ENCODE measurements at regions not wholly inside any gene's neighbourhood (a gene's known extent, or its start where the extent isn't known, plus 50 kb on each side); places are given as distances from the start of the nearest gene placed in this dataset.
"Not testable (repeated sequence)": the region's sequence is repeated elsewhere in the genome, so short reads cannot be mapped to it uniquely, and the experiment has no call there.

DNA sequence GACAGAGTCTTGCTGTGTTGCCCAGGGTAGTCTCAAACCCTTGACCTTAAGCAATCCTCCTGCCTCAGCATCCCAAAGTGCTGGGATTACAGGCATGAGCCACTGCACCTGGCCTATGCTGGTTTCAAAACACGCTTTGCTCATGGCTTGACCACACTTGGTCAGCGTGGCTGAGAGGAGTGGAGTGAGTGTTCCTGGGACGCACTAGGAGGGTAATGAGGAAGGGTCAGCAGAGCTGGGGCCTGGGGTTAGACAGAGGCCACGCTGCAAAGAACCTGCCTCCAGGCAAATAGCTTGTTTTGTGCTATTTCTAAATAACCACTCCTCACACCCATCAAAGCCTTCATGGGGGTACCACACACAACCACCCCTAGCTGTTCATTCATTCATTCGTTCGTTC is 77.9 kb upstream of the TOX2 start:
- no peak for DNase-seq

DNA sequence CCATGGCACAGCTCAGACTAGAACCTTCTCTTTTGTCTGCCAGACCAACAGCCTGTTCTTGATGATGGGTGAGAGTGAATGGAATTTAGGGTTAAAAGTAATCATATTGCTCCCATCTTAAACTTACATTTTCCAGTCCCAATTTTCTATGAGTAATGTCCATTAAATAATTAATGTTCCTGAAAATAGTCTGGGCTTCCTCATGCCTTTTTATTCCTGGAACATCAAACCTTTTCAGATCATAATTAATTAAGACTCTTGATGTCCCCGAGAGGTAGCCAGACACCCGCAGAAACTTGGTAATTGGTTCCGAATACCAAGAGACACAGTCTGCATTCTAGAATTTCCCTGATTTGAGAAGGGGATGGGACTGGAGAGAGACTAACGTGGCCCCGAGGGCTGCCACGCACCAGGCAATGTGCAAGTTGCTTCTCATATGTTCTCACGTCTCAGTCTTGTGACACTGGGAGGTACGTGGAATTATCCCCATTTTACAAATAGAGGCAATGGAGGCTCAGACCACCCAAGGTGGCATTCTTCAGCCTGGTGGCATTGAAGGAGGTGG is 78.6 kb upstream of the TOX2 start:
- no peak for DNase-seq

DNA sequence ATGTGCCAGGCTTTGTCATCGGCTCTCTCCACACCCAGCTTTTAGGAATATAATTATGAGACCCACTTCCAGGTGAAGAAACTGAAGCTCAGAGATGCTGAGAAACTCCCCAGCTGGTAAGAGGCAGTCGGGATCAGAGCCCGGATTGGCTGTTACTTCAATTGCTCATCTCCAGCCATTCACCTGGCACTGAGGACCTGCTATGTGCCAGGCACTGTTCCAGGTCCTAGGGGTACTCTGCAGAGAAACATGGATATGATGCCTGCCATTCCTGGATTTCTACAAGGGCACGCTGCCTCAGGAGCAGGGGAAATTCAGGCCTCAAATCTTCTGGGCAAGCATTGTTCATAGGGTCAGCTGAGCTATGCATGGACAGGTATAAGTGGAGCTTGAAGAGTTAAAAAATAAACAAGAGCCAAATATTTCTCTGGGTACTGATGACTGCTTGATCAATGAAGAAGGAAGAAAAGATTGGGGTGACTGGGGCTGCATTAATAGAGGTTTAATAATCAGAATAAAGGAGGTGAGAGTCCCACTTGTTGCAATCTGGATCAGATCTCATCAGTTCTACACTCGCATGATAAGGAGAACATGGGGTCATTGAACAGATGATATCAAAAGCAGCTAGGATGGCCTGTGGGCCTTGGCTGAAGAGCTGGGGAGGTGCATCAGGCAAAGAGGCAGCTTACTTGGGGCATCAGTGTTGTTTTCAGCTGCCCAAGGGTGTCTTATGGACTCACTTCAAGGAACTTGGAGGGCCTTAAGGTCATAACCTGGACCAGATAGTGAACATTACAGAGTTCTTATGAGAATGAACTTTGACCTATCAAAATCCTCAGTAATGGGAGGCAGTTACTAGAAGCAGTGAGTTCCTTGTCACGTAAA is 80.9 kb upstream of the TOX2 start:
- no peak for DNase-seq

DNA sequence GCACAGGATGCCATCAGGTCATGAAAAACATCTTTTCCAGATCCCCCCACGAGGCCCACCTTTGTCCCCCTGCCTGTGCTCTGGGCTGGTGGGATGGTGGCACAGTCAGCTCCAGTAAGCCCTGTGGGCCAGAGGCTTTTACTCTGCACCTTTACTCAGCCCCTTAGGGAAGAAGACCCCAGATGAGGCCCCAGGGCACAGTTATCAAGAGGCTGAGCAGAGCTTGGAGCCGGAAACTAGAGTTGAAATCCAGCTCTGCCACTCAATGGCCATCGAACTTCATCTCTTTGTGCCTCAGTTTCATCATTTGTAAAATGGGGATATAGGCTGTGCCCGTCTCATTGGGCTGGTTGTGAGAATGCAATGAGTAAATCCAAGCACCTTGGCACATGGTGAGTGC is 81.7 kb upstream of the TOX2 start:
- DNase-seq = no peak

DNA sequence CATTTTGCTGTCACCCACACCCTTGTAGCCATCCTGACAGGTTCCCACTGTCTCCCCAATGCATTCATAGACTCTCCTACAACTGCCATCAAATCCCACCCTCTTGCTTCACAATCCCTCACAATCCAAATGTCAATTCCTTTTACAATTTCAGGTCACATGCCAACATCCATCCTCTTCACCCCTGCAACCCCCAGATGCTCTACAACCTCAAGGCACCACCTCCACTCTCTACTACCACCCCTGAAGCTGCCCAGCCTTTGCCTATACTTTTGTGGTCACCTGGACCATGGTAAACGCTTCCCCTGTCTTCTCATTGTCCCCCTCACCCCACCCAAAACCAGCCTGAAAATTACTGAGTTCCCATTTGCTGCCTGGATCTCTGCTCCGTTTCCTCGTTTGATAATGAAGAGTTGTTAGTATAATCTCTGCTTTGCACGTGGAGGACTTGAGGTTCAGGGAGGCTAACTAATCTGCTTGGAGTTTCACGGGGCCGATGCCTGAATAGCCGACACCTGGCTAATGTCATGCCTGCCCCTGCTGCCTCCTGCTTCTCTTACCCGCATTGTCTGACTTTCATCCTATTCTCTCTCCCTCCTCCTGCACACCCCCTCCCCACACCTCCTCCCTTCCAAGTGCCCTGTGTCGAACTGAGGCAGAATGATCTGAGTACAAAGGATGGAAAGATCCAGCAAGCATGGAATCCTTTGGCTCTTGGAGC is 82.4 kb upstream of the TOX2 start:
- no peak for DNase-seq

DNA sequence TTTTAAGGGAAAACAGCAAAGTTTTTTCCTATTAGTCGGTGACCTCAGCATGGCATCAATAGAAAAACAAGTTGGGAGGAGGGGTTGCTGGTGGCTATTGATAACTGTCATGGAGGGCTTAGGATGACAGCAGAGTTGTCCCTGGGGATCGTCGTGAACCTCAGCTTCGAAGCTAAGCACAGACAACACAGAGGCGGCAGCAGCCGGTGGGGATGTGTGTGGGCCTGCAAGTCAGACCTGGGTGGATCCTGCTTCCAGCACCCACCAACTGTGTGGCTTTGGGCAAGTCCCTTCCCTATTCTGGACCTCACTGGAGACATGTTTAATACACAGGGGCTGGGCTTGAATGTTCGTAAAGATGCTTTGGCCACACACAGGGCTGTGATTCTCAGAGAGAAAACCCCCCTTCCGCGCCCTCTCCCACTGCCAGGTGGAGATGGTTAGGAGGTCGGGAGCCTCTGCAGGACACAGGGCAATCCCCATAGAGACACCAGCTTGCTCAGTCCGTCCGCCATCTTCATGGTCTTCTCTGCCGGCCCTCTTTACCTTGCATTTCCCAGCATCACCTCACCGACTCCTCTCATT is 83.1 kb upstream of the TOX2 start:
- no peak for DNase-seq

DNA sequence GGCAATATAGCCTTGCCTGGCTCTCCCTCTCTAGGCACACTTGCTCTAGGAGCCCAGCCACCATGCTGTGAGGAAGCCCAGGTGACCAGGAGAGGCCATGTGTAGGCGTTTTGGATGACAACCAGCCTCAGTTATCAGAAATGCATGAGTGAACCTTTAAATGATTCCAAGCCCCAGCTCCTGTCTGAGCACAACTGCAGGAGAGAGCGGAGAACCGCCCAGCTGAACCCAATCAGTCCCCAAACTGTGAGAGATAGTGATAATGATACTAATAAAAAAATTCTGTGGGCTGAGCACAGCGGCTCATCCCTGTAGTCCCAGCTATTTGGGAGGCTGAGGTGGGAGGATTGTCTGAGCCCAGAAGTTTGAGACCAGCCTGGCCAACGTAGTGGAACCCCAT is 83.8 kb upstream of the TOX2 start:
- DNase-seq = no peak

DNA sequence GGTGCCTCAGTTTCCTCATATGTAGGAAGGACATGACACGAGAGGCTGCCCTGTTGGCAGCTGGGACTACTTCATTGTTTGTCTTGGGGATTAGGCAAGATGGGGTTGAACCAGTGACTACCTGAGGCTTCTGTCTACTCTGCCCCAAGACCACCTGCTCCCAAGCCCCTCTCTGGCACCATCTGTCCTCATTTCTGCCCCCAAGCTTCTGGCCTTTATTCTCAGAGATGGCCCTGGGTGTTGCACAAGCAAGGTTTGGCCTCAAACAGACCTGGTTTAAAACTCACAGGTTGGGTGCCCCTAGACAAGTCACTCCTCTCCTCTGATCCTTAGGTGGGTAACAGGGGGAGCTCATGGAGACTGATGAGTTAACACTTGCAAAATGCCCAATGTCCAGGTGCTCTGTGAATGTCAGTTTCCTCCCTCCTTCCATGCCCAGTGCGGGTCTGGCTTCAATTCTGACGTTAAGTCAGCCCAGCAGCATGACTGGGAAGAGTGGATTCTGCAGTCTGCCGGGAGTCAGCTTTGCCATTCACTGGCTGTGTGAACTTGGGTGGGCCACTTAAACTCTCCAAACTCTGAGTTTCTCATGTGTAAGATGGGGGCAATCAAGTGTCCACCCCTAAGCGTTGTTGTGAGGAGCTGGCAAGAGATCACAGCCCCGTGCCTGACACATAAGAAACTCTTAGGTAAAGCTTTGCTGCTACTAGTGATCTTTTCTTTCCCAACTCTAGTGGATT is 84.5 kb upstream of the TOX2 start:
- no peak for DNase-seq

DNA sequence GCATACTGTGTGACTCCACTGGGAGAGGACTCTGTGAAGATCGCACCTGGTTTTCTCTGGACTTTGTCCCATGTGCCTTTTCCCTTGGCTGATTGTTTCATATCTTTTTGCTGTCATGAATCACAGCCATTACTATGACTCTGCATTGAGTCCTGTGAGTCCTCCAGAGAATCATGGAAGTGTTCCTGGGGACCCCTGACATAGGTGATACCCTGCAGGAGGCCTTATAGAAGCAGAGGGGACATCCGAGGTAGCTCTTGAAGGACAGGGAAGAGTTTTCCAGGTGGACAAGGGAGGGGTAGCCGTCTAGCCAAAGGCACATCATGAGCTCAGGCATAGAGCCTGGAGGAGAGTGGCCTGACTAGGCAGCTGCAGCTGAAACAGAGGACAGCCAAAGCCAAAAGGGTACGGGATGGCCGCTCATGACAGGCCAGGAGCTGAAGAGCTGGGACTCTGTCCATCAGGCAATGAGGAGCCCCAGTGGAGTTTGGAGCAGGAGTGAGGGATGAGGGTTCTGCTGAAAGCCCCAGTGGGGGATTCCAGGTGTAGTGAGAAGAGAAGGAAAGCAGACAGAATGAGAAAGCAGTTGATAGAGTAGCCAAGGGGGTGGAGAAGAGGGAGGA is 86.6 kb upstream of the TOX2 start:
- no peak for DNase-seq

DNA sequence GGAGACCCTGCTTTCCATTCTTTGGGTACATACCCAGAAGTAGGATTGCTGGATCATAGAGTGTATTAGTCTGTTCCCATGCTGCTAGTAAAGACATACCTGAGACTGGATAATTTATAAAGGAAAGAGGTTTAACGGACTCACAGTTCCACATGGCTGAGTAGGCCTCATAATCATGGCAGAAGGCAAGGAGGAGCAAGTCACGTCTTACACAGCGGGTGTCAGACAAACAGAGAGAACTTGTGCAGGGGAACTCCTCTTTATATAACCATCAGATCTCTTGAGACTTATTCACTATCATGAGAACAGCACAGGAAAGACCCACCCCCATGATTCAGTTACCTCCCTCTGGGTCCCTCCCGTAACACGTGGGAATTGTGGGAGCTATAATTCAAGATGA is 87.7 kb upstream of the TOX2 start:
- DNase-seq = not testable (repeated sequence)

DNA sequence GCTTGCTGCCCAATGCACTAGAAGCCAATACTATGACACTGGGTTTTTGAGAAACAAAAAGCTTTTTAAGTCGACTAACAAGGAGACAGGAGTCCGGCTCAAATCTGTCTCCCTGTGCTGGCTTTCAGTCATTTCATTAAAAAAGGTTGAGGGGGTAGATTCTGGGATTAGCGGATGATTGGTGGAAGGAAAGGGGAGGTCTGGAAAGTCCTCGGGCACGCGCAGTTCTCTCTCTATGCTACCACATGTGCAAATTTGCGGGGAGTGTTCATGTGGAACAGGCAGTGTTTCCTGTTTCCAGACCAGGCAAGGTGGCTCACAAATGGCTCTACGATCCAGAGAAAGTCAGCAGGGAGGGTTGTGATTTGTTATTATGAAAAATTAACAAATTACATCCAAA is 89.1 kb upstream of the TOX2 start:
- DNase-seq = no peak

DNA sequence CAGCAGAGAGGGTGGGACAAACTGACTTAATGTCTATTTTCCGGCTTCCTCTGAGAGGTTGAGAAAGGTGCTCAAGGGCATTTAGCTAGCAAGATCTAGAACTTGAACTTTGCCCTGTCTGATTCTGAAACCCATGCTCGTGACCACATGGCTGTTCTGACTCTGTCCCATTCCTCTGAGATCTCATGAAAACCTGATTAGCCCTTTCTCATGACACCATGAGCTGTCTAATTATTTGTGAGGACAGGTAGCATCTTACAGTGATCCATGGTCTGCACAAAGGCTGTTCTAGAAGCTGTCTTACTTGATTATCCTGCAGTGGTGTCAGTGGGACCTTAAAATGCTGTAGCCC is 89.6 kb upstream of the TOX2 start:
- no peak for DNase-seq

DNA sequence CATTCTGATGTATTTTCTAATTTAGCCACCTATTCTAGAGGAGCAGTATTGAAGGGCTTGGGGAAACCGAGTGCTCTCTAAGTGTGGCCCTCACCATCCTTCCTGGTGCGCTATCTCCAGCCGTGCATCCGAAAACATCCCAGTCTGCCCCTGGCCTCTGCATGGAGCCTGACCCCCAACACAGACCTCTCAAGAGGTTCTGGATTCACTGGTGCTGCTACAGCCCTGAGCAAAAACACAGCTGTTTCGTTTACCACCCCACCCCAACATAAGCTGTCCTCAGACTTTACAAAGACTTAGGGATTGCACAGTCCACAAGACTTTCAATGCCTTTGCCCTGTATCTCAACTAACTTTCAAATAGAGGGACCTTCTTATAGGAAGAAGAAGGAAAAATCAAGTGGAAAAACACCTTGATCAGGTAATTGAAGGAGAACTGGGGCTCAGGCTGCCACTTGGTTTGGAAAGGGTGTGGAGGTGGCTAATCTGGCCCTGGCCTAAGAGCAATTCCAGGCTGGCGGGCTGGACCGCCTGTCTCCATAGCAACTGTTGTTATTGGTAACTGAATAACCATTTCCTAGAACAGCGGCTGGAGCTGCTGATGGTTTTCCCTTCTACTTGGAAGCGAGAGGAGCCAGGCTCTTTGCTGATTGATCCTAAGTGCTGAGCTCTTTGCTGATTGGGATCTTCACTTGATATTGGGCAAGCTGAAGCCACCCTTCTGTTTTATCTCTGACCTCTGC is 90.2 kb upstream of the TOX2 start:
- no peak for DNase-seq

DNA sequence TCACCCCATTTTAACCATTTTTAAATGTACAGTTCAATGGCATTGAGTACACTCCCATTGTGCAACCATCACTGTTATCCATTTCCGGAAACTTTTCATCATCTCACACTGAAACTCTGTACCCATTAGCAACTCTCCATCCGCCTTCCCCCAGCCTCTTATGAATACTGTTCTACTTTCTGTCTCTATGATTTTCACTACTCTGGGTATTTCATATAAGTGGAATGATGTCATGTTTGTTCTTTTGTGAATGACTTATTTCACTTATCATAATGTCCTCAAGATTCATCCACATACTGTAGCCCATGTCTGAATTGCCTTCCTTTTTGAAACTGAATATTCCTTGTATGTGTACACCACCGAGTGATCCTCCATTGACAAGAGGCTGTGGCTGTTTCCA is 92.9 kb upstream of the TOX2 start:
- no peak for DNase-seq

DNA sequence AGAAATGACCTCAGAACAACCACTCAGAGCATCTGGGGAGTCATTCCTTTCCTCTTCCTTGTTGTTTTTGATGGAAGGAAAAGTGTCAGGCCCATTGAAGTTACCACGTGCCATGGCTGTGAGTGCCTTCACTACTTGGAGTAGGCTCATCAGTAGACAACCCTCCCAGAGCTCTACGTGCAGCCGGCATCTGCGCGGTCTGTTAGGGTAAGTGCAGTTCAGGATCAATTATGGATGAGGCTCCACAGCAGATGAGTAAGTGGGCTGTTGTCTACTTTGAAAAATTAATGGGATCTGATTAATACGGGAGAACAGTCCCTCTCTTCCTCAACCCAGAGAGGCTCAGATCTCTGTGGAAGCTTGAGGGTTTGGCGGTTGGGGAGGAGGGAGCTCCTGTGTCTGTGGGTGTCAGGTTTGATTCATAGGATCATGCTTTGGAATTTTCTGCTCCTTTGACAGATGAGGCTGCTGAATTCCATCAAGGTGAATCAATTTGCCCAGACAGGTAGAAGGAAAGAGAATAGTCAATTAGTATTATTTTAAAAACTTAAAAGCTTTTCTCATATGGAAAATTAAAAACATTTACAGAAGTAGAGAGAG is 93.8 kb upstream of the TOX2 start:
- DNase-seq = no peak

DNA sequence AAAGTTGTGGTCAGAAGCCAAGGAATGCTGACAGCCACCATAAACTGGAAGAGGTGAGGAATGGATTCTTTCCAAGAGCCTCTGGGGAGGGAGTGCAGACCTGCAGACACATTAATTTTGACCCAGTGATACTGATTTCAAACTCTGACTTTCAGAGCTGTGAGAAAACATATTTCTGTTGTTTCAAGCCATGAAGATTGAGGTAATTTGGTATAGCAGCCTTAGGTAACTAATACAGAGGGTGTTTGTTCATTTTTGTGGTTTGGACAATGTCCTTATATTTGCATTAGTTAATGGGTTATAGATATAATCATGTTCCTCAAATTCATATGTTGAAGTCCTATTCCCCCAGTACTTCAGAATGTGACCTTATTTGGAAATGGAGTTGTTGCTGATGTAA is 85.4 kb upstream of the GTSF1L start:
- DNase-seq = no peak

DNA sequence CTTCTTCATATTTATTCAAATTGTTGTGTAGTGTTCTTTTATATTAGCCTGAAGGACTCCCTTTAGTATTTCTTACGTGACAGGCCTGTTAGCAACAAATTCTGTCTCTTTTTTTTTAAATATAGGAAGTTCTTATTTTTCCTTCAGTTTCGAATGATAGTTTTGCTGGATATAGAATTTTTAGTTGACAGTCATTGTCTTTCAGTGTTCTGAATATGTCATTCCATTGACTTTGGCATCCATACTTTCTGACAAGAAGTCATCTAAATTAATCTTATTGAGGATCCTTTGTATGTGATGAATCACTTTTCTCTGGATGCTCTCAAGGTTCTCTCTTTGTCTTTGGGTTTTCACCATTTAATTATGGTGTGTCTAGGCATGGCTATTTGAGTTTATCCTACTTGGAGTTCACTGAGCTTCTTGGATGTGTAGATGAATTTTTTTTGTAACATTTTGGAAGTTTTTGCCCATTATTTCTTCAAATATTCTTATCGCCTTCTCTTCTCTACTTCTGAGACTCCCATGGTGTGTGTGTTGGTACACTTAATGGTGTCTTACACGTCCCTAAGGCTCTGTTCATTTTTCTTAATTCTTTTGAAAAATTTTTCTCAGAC is 82.5 kb upstream of the GTSF1L start:
- DNase-seq = no peak

DNA sequence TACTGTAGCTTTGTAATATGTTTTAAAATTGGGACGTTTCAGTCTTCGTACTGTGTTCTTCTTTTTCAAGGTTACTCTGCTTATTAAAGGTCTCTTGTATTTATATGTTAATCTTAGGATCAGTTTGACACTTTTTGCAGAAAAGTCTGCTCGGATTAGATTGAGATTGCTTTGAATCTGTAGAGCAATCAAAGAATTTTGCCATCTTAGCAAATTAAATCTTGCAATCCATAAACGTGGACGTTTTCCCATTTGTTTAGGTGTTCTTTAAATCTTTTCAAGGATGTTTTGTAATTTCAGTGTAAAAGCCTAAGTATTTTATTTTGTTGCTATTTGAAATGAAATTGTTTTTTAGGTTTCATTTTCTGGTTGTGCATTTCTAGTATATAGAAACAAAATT is 78.0 kb upstream of the GTSF1L start:
- no peak for DNase-seq

DNA sequence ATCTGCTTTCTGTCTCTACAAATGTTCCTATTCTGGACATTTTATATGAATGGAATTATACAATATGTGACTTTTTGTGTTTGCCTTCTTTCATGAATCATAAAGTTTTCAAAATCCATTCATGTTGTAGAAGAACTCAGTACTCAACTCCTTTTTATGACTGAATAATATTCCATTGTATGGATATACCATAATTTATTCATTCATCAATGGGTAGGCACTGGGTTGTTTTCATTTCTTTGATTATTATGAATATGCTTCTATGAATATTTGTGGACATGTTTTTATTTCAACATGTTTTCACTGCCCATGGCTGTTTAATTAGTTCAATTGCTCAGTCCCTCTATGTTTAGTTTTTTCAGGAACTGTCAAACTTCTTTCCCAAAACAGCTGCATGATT is 76.5 kb upstream of the GTSF1L start:
- DNase-seq = no peak

DNA sequence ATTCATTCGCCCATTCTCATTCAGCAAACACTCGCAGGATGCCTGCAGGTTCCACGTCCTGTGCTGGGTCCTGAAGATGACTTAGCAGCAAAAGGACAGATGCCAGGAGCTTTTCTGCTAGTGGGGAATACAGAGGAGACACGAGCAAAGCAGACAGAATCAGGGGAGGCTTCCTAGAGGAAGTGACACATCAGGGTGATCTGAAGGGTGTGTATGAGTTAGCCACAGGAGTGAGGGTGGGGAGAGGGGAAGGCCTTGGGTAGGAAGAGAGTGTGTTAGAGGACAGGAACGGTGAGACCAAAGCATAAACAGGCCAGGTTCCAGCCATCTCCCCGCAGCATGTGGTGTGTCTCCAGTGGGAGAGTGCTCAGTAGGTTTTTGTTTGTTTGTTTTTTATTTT is 73.4 kb upstream of the GTSF1L start:
- no peak for DNase-seq

DNA sequence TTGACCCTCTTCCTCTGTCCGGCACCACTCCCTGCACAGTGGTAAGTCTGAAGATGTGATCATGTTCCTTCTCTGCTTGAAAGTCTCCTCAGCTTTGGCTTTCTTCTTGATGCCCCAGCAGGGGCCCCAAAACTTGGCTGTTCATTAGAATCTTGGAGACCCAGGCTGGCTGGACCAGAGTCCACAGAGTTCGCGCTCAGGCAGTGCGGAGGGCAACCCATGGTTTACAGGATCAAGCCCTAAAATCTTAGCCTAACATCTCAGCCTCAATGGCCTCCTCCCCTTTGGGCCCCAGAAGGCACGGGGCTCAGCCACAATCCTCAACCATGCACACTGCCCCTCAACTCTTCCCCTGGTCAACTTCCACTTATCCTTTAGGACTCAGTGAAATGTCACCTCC is 72.9 kb upstream of the GTSF1L start:
- no peak for DNase-seq

All from 8988T (cell line).